RWPE2 (cell line): ENCODE measurements at regions not wholly inside any gene's neighbourhood (a gene's known extent, or its start where the extent isn't known, plus 50 kb on each side); places are given as distances from the start of the nearest gene placed in this dataset.

ENCODE experiments used
- ATAC-seq: fragments of 200-7000 bp; cut with Tn5 transposase; 3 replicates; pipeline ENCODE4 v1.9.1; 2021; ENCODE audit warnings: low read depth
- DNase-seq: peaks from one replicate; pipeline ENCODE4 v3.0.0-alpha.2; 2020; ENCODE audit warnings: low spot score
- H3K27ac ChIP-seq: fragments of 450-650 bp; 2 replicates; pipeline ENCODE4 v1.5.1; 2017; ENCODE audit warnings: mild to moderate bottlenecking; ENCODE audit not compliant: poor library complexity, severe bottlenecking
- H3K27me3 ChIP-seq: fragments of 250-450 bp; sonication (Bioruptor Pico); 2 replicates; pipeline ENCODE4 v1.5.1; 2021; ENCODE audit warnings: mild to moderate bottlenecking, moderate library complexity; ENCODE audit not compliant: insufficient read depth, poor library complexity, severe bottlenecking
- H3K36me3 ChIP-seq: fragments of 250-450 bp; sonication (Bioruptor Pico); 2 replicates; pipeline ENCODE4 v1.5.1; 2020; ENCODE audit warnings: low read depth, mild to moderate bottlenecking, moderate library complexity
- H3K4me1 ChIP-seq: fragments of 250-450 bp; sonication (Bioruptor Pico); 2 replicates; pipeline ENCODE4 v1.5.1; 2021; ENCODE audit warnings: mild to moderate bottlenecking, moderate library complexity; ENCODE audit not compliant: insufficient read depth, poor library complexity, severe bottlenecking
- H3K4me3 ChIP-seq: fragments of 250-450 bp; sonication (Bioruptor Pico); 2 replicates; pipeline ENCODE4 v1.5.1; 2021; ENCODE audit warnings: mild to moderate bottlenecking, moderate library complexity; ENCODE audit not compliant: severe bottlenecking
- H3K9me3 ChIP-seq: fragments of 250-450 bp; sonication (Bioruptor Pico); 2 replicates; pipeline ENCODE4 v1.5.1; 2021; ENCODE audit warnings: mild to moderate bottlenecking, moderate library complexity; ENCODE audit not compliant: severe bottlenecking
- CTCF ChIP-seq: fragments of 450-650 bp; IDR thresholded peaks from one replicate; pipeline ENCODE4 v1.5.1; 2017; ENCODE audit warnings: mild to moderate bottlenecking, moderate library complexity; ENCODE audit not compliant: poor library complexity, severe bottlenecking

GRCh38 chr3:30982416-30983075 lies 88.1 kb upstream of the GADL1 start:
- DNase-seq: no peak
- no peaks in the 10 kb centered on the region for H3K36me3 ChIP-seq
- ATAC-seq: no peak
- no peak for TF ChIP-seq CTCF
- no peaks in the 10 kb centered on the region for H3K27me3 ChIP-seq
- no peaks in the 10 kb centered on the region for H3K9me3 ChIP-seq
- no peaks in the 10 kb centered on the region for H3K4me1 ChIP-seq
- H3K4me3 ChIP-seq: no peak overlapping the region
- no peak overlapping the region for H3K27ac ChIP-seq

GRCh38 chr3:30984855-30985749 lies 90.6 kb upstream of the GADL1 start:
- no peaks in the 10 kb centered on the region for H3K27me3 ChIP-seq
- no peaks in the 10 kb centered on the region for H3K36me3 ChIP-seq
- no peaks in the 10 kb centered on the region for H3K4me1 ChIP-seq
- no peak overlapping the region for H3K27ac ChIP-seq
- H3K4me3 ChIP-seq: no peak overlapping the region
- no peak for TF ChIP-seq CTCF
- ATAC-seq (no peak), DNase-seq (no peak)
- no peaks in the 10 kb centered on the region for H3K9me3 ChIP-seq

- no peaks in the 10 kb centered on the region for H3K9me3 ChIP-seq
- H3K36me3 ChIP-seq: no peaks in the 10 kb centered on the region
- H3K4me3 ChIP-seq: no peak overlapping the region
- no peak overlapping the region for H3K27ac ChIP-seq
- no peak for TF ChIP-seq CTCF
- no peaks in the 10 kb centered on the region for H3K4me1 ChIP-seq
- no peak for DNase-seq
- no peak for ATAC-seq
- H3K27me3 ChIP-seq: no peaks in the 10 kb centered on the region
These were observed 92.1 kb upstream of the GADL1 start for GRCh38 chr3:30986551-30986950.

DNA sequence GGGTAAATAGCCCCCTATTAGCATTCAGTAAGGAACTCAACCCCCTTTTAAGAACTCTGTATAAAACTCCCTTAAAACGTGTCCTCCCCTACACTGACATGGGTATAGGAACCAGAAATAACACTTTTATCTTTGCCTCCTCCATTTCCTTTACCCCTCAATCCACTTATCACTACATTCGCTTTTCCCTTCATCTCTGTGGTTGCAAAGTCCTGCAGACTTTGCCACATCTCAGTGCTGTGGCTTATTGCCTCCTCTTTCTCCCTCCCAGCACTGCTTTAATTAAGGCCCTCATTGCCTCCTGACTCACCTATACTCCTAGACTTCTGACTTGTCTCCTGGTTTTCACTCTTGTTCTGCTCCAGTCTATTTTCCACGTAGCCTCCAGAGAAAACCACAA lies 94.3 kb upstream of the GADL1 start:
- no peaks in the 10 kb centered on the region for H3K27me3 ChIP-seq
- H3K9me3 ChIP-seq: no peaks in the 10 kb centered on the region
- H3K4me3 ChIP-seq: no peak overlapping the region
- no peaks in the 10 kb centered on the region for H3K36me3 ChIP-seq
- no peak for DNase-seq
- no peak overlapping the region for H3K27ac ChIP-seq
- no peak for ATAC-seq
- no peak for TF ChIP-seq CTCF
- H3K4me1 ChIP-seq: no peaks in the 10 kb centered on the region
